HFF-Myc (cell line): ENCODE measurements at regions not wholly inside any gene's neighbourhood (a gene's known extent, or its start where the extent isn't known, plus 50 kb on each side); places are given as distances from the start of the nearest gene placed in this dataset.

Experiments
- DNase-seq: peaks from one replicate; pipeline ENCODE4 v3.0.0-alpha.2; 2011; ENCODE audit warnings: low read depth; ENCODE audit errors: extremely low read depth
- H3K4me3 ChIP-seq: replicated peaks from 2 replicates; pipeline ENCODE4 v1.5.1; 2011; ENCODE audit warnings: low read depth, mild to moderate bottlenecking, control low read depth, low read length
- TF ChIP-seq, protein P1 (sequence below): IDR thresholded peaks from 2 replicates; pipeline ENCODE4 v1.5.1; 2012; ENCODE audit warnings: mild to moderate bottlenecking, low read depth, low read length, control low read depth; ENCODE audit errors: missing control alignments

DNA sequence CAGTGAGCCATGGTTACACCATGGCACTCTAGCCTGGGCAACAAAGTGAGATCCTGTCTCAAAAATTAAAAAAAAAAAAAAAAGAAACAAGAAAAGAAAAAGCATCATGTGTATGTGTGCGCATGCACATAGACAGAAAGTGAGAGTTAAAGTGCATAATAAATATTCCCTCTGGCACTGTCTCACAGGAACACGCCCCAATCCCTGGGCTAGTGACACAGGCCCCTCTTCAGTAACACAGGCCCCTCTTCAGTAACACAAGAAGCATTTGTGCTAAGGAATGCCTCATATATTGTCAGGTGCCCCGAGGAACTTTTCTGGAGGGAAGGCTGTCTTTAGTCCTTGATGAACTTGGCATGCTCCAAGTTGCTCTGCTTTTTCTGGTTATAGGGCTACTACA, 57.5 kb downstream of the RPL27A start:
- TF ChIP-seq, protein P1, sequence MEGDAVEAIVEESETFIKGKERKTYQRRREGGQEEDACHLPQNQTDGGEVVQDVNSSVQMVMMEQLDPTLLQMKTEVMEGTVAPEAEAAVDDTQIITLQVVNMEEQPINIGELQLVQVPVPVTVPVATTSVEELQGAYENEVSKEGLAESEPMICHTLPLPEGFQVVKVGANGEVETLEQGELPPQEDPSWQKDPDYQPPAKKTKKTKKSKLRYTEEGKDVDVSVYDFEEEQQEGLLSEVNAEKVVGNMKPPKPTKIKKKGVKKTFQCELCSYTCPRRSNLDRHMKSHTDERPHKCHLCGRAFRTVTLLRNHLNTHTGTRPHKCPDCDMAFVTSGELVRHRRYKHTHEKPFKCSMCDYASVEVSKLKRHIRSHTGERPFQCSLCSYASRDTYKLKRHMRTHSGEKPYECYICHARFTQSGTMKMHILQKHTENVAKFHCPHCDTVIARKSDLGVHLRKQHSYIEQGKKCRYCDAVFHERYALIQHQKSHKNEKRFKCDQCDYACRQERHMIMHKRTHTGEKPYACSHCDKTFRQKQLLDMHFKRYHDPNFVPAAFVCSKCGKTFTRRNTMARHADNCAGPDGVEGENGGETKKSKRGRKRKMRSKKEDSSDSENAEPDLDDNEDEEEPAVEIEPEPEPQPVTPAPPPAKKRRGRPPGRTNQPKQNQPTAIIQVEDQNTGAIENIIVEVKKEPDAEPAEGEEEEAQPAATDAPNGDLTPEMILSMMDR = no peak
- no peak overlapping the region for H3K4me3 ChIP-seq
- DNase-seq = no peak

DNA sequence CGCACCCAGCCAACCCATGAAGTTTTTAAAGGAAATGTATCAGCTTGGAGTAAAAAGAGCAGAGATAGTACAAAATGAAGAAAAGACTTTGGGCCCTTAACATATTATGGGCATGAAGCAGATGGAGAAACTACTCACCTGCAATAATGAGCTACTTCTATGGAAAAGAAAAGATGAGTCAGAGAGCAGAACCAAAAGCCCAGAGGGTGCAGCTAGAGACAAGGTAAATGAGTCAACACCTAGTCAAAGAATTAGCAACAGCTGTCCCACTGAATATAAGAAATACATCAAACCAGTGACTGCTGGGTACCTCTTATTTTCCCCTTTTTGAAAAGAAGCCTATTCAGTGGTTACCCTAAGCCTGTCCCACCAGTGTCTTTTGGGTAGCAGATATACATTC, 61.8 kb downstream of the RPL27A start:
- no peak for DNase-seq
- TF ChIP-seq, protein P1 = no peak
- H3K4me3 ChIP-seq = no peak overlapping the region

GRCh38 chr11:8745431-8746253, 63.0 kb downstream of the RPL27A start:
- no peak overlapping the region for H3K4me3 ChIP-seq
- no peak for DNase-seq
- TF ChIP-seq, protein P1 = no peak

DNA sequence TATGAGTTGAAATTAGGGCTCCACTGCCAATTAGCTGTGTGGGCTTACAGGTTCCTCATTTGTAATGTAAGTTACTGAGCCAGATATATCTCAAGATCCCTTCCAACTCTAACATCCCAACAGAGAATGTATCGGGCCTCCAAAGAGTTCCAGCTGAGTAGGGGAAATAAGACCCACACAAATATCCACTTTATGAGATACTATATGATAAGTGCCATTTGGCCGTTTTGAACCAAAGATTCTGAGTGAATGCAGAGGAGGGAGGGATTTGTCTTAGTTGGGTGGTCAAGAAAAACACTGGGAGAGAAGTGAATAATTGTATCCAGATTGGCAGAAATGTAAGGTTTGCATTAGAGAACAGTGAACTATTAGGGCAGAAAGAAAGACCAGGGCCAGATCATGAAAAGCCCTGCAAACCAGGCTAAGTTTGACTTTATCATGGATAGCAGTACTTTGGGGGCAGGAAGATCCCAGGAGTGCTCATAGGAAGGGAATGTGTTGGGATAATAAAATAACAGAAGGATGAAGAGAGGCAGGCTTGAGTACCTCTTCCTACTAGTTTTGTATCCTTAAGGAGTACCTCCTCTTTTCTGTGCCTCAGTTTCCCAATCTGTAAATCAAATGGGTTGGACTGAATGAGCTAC, 63.9 kb downstream of the RPL27A start:
- TF ChIP-seq, protein P1 = no peak
- DNase-seq = no peak
- H3K4me3 ChIP-seq = no peak overlapping the region

GRCh38 chr11:8747173-8747572, 64.6 kb downstream of the RPL27A start:
- no peak overlapping the region for H3K4me3 ChIP-seq
- no peak for DNase-seq
- TF ChIP-seq, protein P1 = no peak

- DNase-seq = no peak
- TF ChIP-seq, protein P1 = no peak
- no peak overlapping the region for H3K4me3 ChIP-seq
These were observed 65.7 kb downstream of the RPL27A start for GRCh38 chr11:8748317-8748716.

GRCh38 chr11:8749202-8749601, 66.6 kb downstream of the RPL27A start:
- TF ChIP-seq, protein P1 = no peak
- no peak overlapping the region for H3K4me3 ChIP-seq
- DNase-seq = no peak
